Peyer's patch (tissue), 4 donors: ENCODE measurements at regions not wholly inside any gene's neighbourhood (a gene's known extent, or its start where the extent isn't known, plus 50 kb on each side); places are given as distances from the start of the nearest gene placed in this dataset.

ENCODE experiments used
- POLR2A ChIP-seq, 2 donors: fragments of 450-650 bp; IDR thresholded peaks; one replicate each; pipeline ENCODE4 v1.5.1; 2017; ENCODE audit warnings: antibody characterized with exemption in 2 of 2, mild to moderate bottlenecking in 2 of 2, moderate library complexity in 2 of 2
- TF ChIP-seq, protein P1 (sequence below), 6 experiments: fragments of 450-650 bp in 4 of 6; fragments of 200-600 bp in 2 of 6; sonication (generic) in 1 of 6; IDR thresholded peaks; one replicate each; pipeline ENCODE4 v1.5.1; 2017 to 2019; ENCODE audit warnings: antibody characterized with exemption in 6 of 6, mild to moderate bottlenecking in 3 of 6, moderate library complexity in 1 of 6

DNA sequence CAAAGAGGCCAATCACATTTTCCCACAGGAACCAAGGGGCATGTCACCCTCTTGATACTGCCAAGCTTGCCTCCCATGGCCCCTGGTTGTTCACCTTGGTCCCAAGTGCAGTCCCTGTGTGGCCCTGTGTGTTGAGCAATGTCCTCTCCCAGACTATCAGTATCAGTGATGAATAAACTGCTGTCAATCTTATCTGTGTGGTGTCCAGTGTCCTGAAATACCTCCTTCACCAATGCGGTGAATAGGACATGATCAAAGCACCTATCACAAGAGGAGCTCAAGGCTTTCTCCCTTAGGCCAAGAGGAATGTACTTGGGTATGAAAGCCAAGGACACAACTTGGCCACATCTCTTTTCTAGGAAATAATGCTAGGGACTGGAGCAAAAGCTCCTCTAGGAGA is 68.2 kb downstream of the MAIP1 start:
- TF ChIP-seq, protein P1, sequence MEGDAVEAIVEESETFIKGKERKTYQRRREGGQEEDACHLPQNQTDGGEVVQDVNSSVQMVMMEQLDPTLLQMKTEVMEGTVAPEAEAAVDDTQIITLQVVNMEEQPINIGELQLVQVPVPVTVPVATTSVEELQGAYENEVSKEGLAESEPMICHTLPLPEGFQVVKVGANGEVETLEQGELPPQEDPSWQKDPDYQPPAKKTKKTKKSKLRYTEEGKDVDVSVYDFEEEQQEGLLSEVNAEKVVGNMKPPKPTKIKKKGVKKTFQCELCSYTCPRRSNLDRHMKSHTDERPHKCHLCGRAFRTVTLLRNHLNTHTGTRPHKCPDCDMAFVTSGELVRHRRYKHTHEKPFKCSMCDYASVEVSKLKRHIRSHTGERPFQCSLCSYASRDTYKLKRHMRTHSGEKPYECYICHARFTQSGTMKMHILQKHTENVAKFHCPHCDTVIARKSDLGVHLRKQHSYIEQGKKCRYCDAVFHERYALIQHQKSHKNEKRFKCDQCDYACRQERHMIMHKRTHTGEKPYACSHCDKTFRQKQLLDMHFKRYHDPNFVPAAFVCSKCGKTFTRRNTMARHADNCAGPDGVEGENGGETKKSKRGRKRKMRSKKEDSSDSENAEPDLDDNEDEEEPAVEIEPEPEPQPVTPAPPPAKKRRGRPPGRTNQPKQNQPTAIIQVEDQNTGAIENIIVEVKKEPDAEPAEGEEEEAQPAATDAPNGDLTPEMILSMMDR (IDR thresholded peaks at IDR 0.05) = no peak
- TF ChIP-seq POLR2A (IDR thresholded peaks at IDR 0.05) = no peak
